Cardiac fibroblast (primary cell): ENCODE measurements at regions not wholly inside any gene's neighbourhood (a gene's known extent, or its start where the extent isn't known, plus 50 kb on each side); places are given as distances from the start of the nearest gene placed in this dataset.

Experiments
- DNase-seq, 2 donors: peaks; one replicate each; pipeline versions ENCODE4 v3.0.0 to v3.0.0-alpha.2; 2010; ENCODE audit warnings: low read depth in 2 of 2
- H3K4me3 ChIP-seq, 2 donors: replicated peaks in 1 of 2; 1 replicate in 1 of 2; 2 replicates in 1 of 2; pipeline ENCODE4 v1.5.1; 2011; ENCODE audit warnings: low read depth in 2 of 2, low read length in 2 of 2, mild to moderate bottlenecking in 2 of 2, moderate library complexity in 1 of 2
- CTCF ChIP-seq: IDR thresholded peaks from one replicate; pipeline ENCODE4 v1.5.1; 2011; ENCODE audit warnings: low read depth, mild to moderate bottlenecking, low read length, inconsistent platforms

- no peak for DNase-seq
- no peak overlapping the region for H3K4me3 ChIP-seq
- TF ChIP-seq CTCF, result no peak
Measured at GRCh38 chr1:195458365-195458764, 1149.9 kb downstream of the KCNT2 start.

GRCh38 chr1:195450794-195451193 is 1157.4 kb downstream of the KCNT2 start:
- no peak overlapping the region for H3K4me3 ChIP-seq
- DNase-seq, result no peak
- no peak for TF ChIP-seq CTCF

DNA sequence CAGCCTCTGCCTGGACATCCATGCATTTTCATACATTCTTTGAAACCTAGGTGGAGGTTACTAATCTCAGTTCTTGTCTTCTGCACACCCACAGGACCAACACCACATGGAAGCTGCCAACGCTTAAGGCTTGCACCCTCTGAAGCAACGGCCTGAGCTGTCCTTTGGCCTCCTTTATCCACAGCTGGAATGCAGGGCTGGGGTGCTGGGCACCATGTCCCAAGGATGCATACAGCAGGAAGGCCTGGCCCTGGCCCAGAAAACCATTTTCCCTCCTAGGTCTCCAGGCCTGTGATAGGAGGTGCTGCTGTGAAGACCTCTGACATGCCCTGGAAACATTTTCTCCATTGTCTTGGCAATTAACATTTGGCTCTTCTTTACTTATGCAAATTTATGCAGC is 1168.6 kb downstream of the KCNT2 start:
- TF ChIP-seq CTCF, result no peak
- H3K4me3 ChIP-seq, result no peak overlapping the region
- no peak for DNase-seq

DNA sequence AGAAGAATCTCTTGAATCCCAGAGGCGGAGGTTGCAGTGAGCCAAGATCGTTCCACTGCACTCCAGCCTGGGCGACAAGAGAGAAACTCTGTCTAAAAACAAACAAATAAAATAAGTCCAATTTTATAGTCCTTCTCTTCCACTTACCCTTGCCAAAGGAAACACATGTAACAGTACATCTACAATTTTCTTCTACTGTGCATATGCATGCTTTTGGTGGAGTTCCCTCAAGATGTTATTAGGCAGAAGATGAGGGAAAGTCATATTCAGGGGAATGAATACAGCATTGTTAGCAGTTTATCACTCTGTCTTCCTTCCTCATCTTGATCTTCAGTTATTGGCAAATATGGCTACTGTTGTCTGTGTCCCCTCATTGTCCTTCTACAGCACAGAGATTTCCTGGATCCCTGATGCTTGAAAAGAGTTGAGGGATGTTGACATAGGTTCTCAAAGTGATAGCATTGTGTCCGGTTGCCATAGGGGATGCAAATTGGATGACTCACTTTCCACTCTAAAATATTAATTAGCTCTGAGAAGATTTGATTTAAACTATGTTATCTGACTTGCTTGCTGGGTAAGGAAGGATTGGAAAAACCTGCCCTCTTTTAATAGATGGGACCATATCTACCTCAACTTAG is 1173.6 kb downstream of the KCNT2 start:
- no peak for DNase-seq
- no peak for TF ChIP-seq CTCF
- H3K4me3 ChIP-seq, result no peak overlapping the region

DNA sequence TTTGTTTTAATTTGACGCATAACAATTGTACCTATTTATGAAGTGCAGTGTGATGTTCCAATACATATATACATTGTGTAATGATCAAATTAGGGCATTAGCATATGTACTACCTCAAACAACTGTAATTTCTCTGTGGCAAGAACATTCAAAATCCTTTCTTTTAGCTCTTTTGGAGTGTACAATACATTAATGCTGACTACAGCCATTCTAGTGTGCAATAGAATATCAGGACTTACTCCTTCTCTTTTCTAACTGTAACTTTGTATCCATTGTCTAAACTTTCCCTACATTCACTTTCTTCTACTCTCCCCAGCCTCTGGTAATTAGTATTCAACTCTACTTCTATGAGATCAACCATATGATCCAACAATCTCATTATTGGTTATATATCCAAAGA is 1177.4 kb downstream of the KCNT2 start:
- no peak for TF ChIP-seq CTCF
- no peak for DNase-seq

DNA sequence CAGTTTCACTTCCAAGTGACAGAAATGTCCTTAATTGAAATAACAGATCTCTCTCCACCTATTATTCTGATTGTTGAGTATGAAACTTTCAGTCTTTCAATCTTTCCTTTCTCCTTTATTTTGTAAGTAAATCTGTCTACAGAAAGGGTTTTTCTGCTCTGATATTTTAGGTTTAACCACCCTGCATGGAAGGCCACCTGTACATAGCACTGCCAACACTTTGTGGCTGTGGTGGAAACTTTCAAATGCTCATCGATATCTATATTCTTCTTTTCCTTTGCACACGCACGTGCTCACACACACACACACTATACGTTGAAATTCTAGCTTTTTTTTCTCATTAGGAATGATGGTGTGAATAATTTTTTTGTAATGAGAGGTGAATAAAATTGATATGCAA is 1179.3 kb downstream of the KCNT2 start:
- H3K4me3 ChIP-seq, result no peak overlapping the region
- DNase-seq, result no peak
- TF ChIP-seq CTCF, result no peak

More for the DNA sequence above, 1177.4 kb downstream of the KCNT2 start:
- H3K4me3 ChIP-seq, result no peak overlapping the region

DNA sequence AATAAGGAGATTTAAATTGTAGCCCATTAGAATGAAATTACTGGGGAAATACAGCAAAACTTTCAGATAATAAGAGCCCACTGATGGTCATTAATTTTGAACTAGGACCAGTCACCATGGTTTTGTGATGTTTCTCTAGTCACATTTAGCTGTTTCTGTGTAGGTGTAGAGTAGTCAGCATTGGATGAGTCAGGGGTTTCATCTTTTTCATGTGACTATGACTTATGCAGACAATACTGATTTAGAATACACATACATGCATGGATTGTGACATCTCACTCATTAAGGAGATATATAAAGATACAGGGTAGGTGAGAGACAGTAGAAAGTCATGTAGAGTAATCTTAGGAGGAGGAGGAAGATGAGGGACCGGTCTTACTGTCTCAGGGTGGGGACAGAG is 1192.7 kb downstream of the KCNT2 start:
- H3K4me3 ChIP-seq, result no peak overlapping the region
- no peak for TF ChIP-seq CTCF
- DNase-seq, result no peak
